ENCODE measurements at regions not wholly inside any gene's neighbourhood (a gene's known extent, or its start where the extent isn't known, plus 50 kb on each side); places are given as distances from the start of the nearest gene placed in this dataset.

- no peak for TF ChIP-seq AFF4 (CRISPR knock-in tag; IDR thresholded peaks at IDR 0.05)
These were observed 153.4 kb downstream of the C1orf94 start (continued) for GRCh38 chr1:34330061-34330460.

- no peaks in the 10 kb centered on the region for H3K79me2 ChIP-seq (ENCODE audit: control insufficient read depth, insufficient read depth, low read length)
- H2AFZ ChIP-seq (ENCODE audit: low read depth, low read length) = no peak overlapping the region
- FAIRE-seq (no peak), DNase-seq (ENCODE audit: extremely low read depth in 1 of 4, low spot score in 3 of 4) (no peak), ATAC-seq (no peak)
- TF ChIP-seq ZNF324 (CRISPR knock-in tag; IDR thresholded peaks at IDR 0.05) (no peak), CLOCK (CRISPR knock-in tag; IDR thresholded peaks at IDR 0.05; ENCODE audit: borderline replicate concordance) (no peak), RBM25 (IDR thresholded peaks at IDR 0.05; ENCODE audit: low read depth, low read length, severe bottlenecking) (no peak), NFE2 (IDR thresholded peaks at IDR 0.05; ENCODE audit: low read depth) (no peak), ETS2 (tag; IDR thresholded peaks at IDR 0.05; ENCODE audit: borderline replicate concordance, poor library complexity, severe bottlenecking) (no peak), TFAM (CRISPR knock-in tag; conservative IDR thresholded peaks at IDR 0.05) (no peak), DNMT1 (IDR thresholded peaks at IDR 0.05) (no peak), TSC22D4 (tag; IDR thresholded peaks at IDR 0.05) (no peak)
- no peaks in the 10 kb centered on the region for H4K20me1 ChIP-seq (replicated peaks; ENCODE audit: control insufficient read depth, insufficient read depth, low read length)
- H3K27me3 ChIP-seq (ENCODE audit: control insufficient read depth in 2 of 2, insufficient read depth in 2 of 2, low read length in 2 of 2) = peaks cover 3 to 9% of the 10 kb centered on the region in 2 experiments; a peak in 3 of 5 replicates
- POLR2A ChIA-PET = no interaction called here
- intact Hi-C loops (cut with micrococcal nuclease) (no loop called here), in situ Hi-C loops (cut with MboI) (no loop called here)
- H3K9ac ChIP-seq (ENCODE audit: insufficient read depth in 1 of 2, low read depth in 2 of 2, low read length in 2 of 2) = no peak overlapping the region
- no peaks in the 10 kb centered on the region for H3K9me3 ChIP-seq (replicated peaks; ENCODE audit: control insufficient read depth, insufficient read depth, low read depth, low read length)
- no peak overlapping the region for H3K4me3 ChIP-seq
- BruUV-seq (replicated peaks) = no TSS peak
- no peak overlapping the region for H3K27ac ChIP-seq (ENCODE audit: extremely low read depth, low read depth, low read length)
- no peaks in the 10 kb centered on the region for H3K36me3 ChIP-seq (ENCODE audit: control insufficient read depth, insufficient read depth, low read length)
- no peaks in the 10 kb centered on the region for H3K9me1 ChIP-seq (ENCODE audit: control insufficient read depth, insufficient read depth, low read length)
- CTCF ChIA-PET (ENCODE audit: low intra/inter-chr PET ratio) = no interaction called here
- WGBS (ENCODE audit: insufficient coverage, low coverage, missing lambda C conversion rate) = 1% methylated on average over 9 of the region's 9 CpGs
- H3K4me1 ChIP-seq (replicated peaks in 1 of 2; ENCODE audit: control insufficient read depth in 2 of 2, insufficient read depth in 2 of 2, low read length in 2 of 2) = no peaks in the 10 kb centered on the region
- H3K4me2 ChIP-seq (ENCODE audit: insufficient read depth, low read length) = no peak overlapping the region
These were observed 154.6 kb downstream of the C1orf94 start for GRCh38 chr1:34331020-34331926.

All from K562 (cell line).